IMR-90 (cell line): ENCODE measurements at regions not wholly inside any gene's neighbourhood (a gene's known extent, or its start where the extent isn't known, plus 50 kb on each side); places are given as distances from the start of the nearest gene placed in this dataset.
"Not testable (repeated sequence)": the region's sequence is repeated elsewhere in the genome, so short reads cannot be mapped to it uniquely, and the experiment has no call there.

ENCODE experiments used
- BHLHE40 ChIP-seq: fragments of 150-350 bp; IDR thresholded peaks from 2 replicates; pipeline ENCODE4 v1.6.1; 2016; ENCODE audit warnings: mild to moderate bottlenecking, low read depth, low read length
- CEBPB ChIP-seq: IDR thresholded peaks from 2 replicates; pipeline ENCODE4 v1.6.1; 2012; ENCODE audit warnings: low read depth, low read length, improper control_type of control experiment
- CTCF ChIP-seq: conservative IDR thresholded peaks from 2 replicates; pipeline ENCODE4 v1.5.1; 2012; ENCODE audit warnings: mild to moderate bottlenecking, low read depth, low read length, improper control_type of control experiment
- ELK1 ChIP-seq: fragments of 150-350 bp; IDR thresholded peaks from 2 replicates; pipeline ENCODE4 v1.6.1; 2016; ENCODE audit warnings: low read depth, mild to moderate bottlenecking, low read length, moderate library complexity, borderline replicate concordance
- FOS ChIP-seq: fragments of 150-350 bp; IDR thresholded peaks from 2 replicates; pipeline ENCODE4 v1.6.1; 2016; ENCODE audit warnings: low read depth, low read length
- MAZ ChIP-seq: IDR thresholded peaks from 2 replicates; pipeline ENCODE4 v1.6.1; 2012; ENCODE audit warnings: low read depth, mild to moderate bottlenecking, low read length, improper control_type of control experiment, moderate library complexity, borderline replicate concordance
- MXI1 ChIP-seq: IDR thresholded peaks from 2 replicates; pipeline ENCODE4 v1.6.1; 2012; ENCODE audit warnings: low read depth, mild to moderate bottlenecking, low read length, moderate library complexity, borderline replicate concordance
- POLR2A ChIP-seq: IDR thresholded peaks from 2 replicates; pipeline ENCODE4 v1.6.1; 2012; ENCODE audit warnings: mild to moderate bottlenecking, low read depth, low read length
- RAD21 ChIP-seq: IDR thresholded peaks from 2 replicates; pipeline ENCODE4 v1.6.1; 2012; ENCODE audit warnings: low read length, improper control_type of control experiment
- RCOR1 ChIP-seq: IDR thresholded peaks from 2 replicates; pipeline ENCODE4 v1.6.1; 2012; ENCODE audit warnings: mild to moderate bottlenecking, low read length, improper control_type of control experiment; ENCODE audit not compliant: insufficient replicate concordance
- SMC3 ChIP-seq: fragments of 150-350 bp; IDR thresholded peaks from 2 replicates; pipeline ENCODE4 v1.6.1; 2016; ENCODE audit warnings: low read depth, mild to moderate bottlenecking, antibody characterized with exemption, low read length, moderate library complexity
- USF2 ChIP-seq: fragments of 150-350 bp; IDR thresholded peaks from 2 replicates; pipeline ENCODE4 v1.6.1; 2017; ENCODE audit warnings: mild to moderate bottlenecking, antibody characterized with exemption, low read length, low read depth

- TF ChIP-seq CTCF, ELK1, USF2, POLR2A, BHLHE40, MAZ, CEBPB, MXI1, RAD21, RCOR1, FOS, SMC3: not testable (repeated sequence)
These were observed 3947.8 kb upstream of the TPTE start for GRCh38 chr21:6573576-6573975.
